HepG2 (cell line): ENCODE measurements at regions not wholly inside any gene's neighbourhood (a gene's known extent, or its start where the extent isn't known, plus 50 kb on each side); places are given as distances from the start of the nearest gene placed in this dataset.

Experiments used
- ATAC-seq: fragments of 200-7000 bp; cut with Tn5 transposase; 3 replicates; pipeline ENCODE4 v1.9.1; 2020; ENCODE audit warnings: mild to moderate bottlenecking, moderate library complexity
- BruUV-seq: library from RNA; stranded (reverse); fragments of 400-500 nt; replicated peaks from 2 replicates; lab custom pipeline; 2021; lab: Mats Ljungman, UMichigan
- CTCF ChIA-PET: fragments of 300-600 bp; formaldehyde crosslinking; extraction: SDS; loops from one replicate; lab custom pipeline; 2021; ENCODE audit warnings: low total read pairs, inconsistent platforms, low intra/inter-chr PET ratio; lab: Yijun Ruan, JAX
- POLR2A ChIA-PET: fragments of 350-600 bp; sonication (Branson Sonifier 250); formaldehyde crosslinking; loops from one replicate; lab custom pipeline; 2020; ENCODE audit warnings: antibody characterized with exemption, inconsistent platforms; lab: Yijun Ruan, JAX
- DNase-seq: peaks from one replicate; pipeline ENCODE4 v3.0.0-alpha.2; 2015; ENCODE audit warnings: low spot score
- FAIRE-seq: peaks from 3 replicates; lab custom pipeline; 2011; peaks lifted over from hg19 to GRCh38; lab: Jason Lieb, UNC
- H2AFZ ChIP-seq: one replicate; pipeline ENCODE4 v1.6.1; 2011; ENCODE audit warnings: low read length, inconsistent platforms
- H3K27ac ChIP-seq: fragments of 300-600 bp; 3 replicates; pipeline ENCODE4 v1.8.0; 2011; ENCODE audit warnings: mixed run types, mild to moderate bottlenecking, mixed read lengths, low read length, inconsistent platforms; ENCODE audit not compliant: insufficient read depth; ENCODE audit errors: extremely low read length
- H3K27me3 ChIP-seq, 2 experiments: fragments of 200-600 bp in 1 of 2; 2 replicates in 1 of 2; 3 replicates in 1 of 2; pipeline versions ENCODE4 v1.6.0 to v1.8.0; 2011; ENCODE audit warnings: low read length in 2 of 2, mild to moderate bottlenecking in 2 of 2, moderate library complexity in 2 of 2, inconsistent platforms in 1 of 2; ENCODE audit not compliant: insufficient read depth in 2 of 2, control insufficient read depth in 1 of 2
- H3K36me3 ChIP-seq, 2 experiments: fragments of 200-600 bp in 1 of 2; replicated peaks in 1 of 2; 2 replicates in 1 of 2; 3 replicates in 1 of 2; pipeline versions ENCODE4 v1.5.1 to v1.8.0; 2011; ENCODE audit warnings: low read length in 2 of 2, inconsistent platforms in 1 of 2; ENCODE audit not compliant: insufficient read depth in 2 of 2, control insufficient read depth in 1 of 2
- H3K4me1 ChIP-seq: 2 replicates; pipeline ENCODE4 v1.5.1; 2012; ENCODE audit warnings: low read length, inconsistent platforms; ENCODE audit not compliant: insufficient read depth
- H3K4me2 ChIP-seq: 2 replicates; pipeline ENCODE4 v1.6.0; 2011; ENCODE audit warnings: low read depth, low read length, inconsistent platforms
- H3K4me3 ChIP-seq, 3 experiments: fragments of 200-600 bp in 1 of 3; sonication (generic), shearing (Covaris generic) in 1 of 3; replicated peaks in 1 of 3; 2 replicates each; pipeline ENCODE4 v1.5.1; 2011 to 2016; ENCODE audit warnings: low read length in 3 of 3, inconsistent platforms in 2 of 3, low read depth in 2 of 3, mild to moderate bottlenecking in 2 of 3, control low read depth in 1 of 3, mixed read lengths in 1 of 3; ENCODE audit not compliant: insufficient read depth in 1 of 3
- H3K79me2 ChIP-seq: one replicate; pipeline ENCODE4 v1.6.1; 2011; ENCODE audit warnings: low read length, inconsistent platforms; ENCODE audit not compliant: insufficient read depth
- H3K9ac ChIP-seq: 2 replicates; pipeline ENCODE4 v1.6.0; 2011; ENCODE audit warnings: mild to moderate bottlenecking, low read depth, low read length, inconsistent platforms; ENCODE audit not compliant: insufficient read depth
- H3K9me3 ChIP-seq: 2 replicates; pipeline ENCODE4 v1.5.1; 2012; ENCODE audit warnings: mild to moderate bottlenecking, low read length
- H4K20me1 ChIP-seq: 2 replicates; pipeline ENCODE4 v1.6.0; 2011; ENCODE audit warnings: inconsistent platforms, mild to moderate bottlenecking, low read length, moderate library complexity; ENCODE audit not compliant: insufficient read depth
- ARNT ChIP-seq: fragments of 450-650 bp; IDR thresholded peaks from 2 replicates; pipeline ENCODE4 v1.6.1; 2017
- ATM ChIP-seq: fragments of 450-650 bp; IDR thresholded peaks from 2 replicates; pipeline ENCODE4 v1.7.1; 2017; ENCODE audit warnings: mild to moderate bottlenecking, borderline replicate concordance
- DBP ChIP-seq: sonication (generic); formaldehyde crosslinking; IDR thresholded peaks from 2 replicates; pipeline ENCODE4 v1.4.0; 2020; ENCODE audit warnings: missing genetic modification reagents; ENCODE audit errors: not compliant biosample characterization
- GLMP ChIP-seq: sonication (generic); formaldehyde crosslinking; IDR thresholded peaks from 2 replicates; pipeline ENCODE4 v1.9.0; 2021; ENCODE audit warnings: missing genetic modification reagents, mild to moderate bottlenecking, borderline replicate concordance
- HMG20B ChIP-seq: conservative IDR thresholded peaks from 2 replicates; pipeline ENCODE4 v1.6.1; 2016; ENCODE audit warnings: missing genetic modification reagents, missing compliant biosample characterization
- HOXA3 ChIP-seq: sonication (generic); formaldehyde crosslinking; IDR thresholded peaks from 2 replicates; pipeline ENCODE4 v1.5.0; 2020; ENCODE audit warnings: missing genetic modification reagents
- MED1 ChIP-seq: sonication (generic); formaldehyde crosslinking; IDR thresholded peaks from 2 replicates; pipeline ENCODE4 v1.4.0; 2020; ENCODE audit warnings: missing genetic modification reagents
- NR2C2 ChIP-seq: sonication (generic); formaldehyde crosslinking; IDR thresholded peaks from 2 replicates; pipeline ENCODE4 v1.4.0; 2020; ENCODE audit warnings: missing genetic modification reagents, mild to moderate bottlenecking, moderate library complexity, borderline replicate concordance
- RARA ChIP-seq: IDR thresholded peaks from 2 replicates; pipeline ENCODE4 v1.6.1; 2016; ENCODE audit warnings: missing genetic modification reagents, missing compliant biosample characterization
- SOX13 ChIP-seq, 3 experiments: fragments of 450-650 bp in 1 of 3; sonication (generic) in 1 of 3; formaldehyde crosslinking in 1 of 3; IDR thresholded peaks in 2 of 3; conservative IDR thresholded peaks in 1 of 3; 2 replicates each; pipeline versions ENCODE4 v1.5.0 to v1.6.1; 2016 to 2020; ENCODE audit warnings: antibody characterized with exemption in 1 of 3, mild to moderate bottlenecking in 1 of 3, missing compliant biosample characterization in 1 of 3, missing genetic modification reagents in 1 of 3, moderate library complexity in 1 of 3
- THYN1 ChIP-seq: sonication (generic); formaldehyde crosslinking; IDR thresholded peaks from 2 replicates; pipeline ENCODE4 v1.8.1; 2023; ENCODE audit warnings: low read depth, mild to moderate bottlenecking, moderate library complexity, missing genetic modification reagents, borderline replicate concordance
- ZHX2 ChIP-seq, 2 experiments: sonication (generic) in 1 of 2; formaldehyde crosslinking in 1 of 2; IDR thresholded peaks; 2 replicates each; pipeline versions ENCODE4 v1.6.1 to v1.9.0; 2014 to 2022; ENCODE audit warnings: antibody characterized with exemption in 1 of 2, borderline replicate concordance in 1 of 2, inconsistent platforms in 1 of 2, low read depth in 1 of 2, missing genetic modification reagents in 1 of 2
- ZNF547 ChIP-seq: sonication (generic); formaldehyde crosslinking; IDR thresholded peaks from 2 replicates; pipeline ENCODE4 v1.5.1; 2020; ENCODE audit warnings: mild to moderate bottlenecking, missing genetic modification reagents
- ZNF580 ChIP-seq: IDR thresholded peaks from 2 replicates; pipeline ENCODE4 v1.6.1; 2016; ENCODE audit warnings: low read depth, borderline replicate concordance
- ZNF615 ChIP-seq: sonication (generic); formaldehyde crosslinking; IDR thresholded peaks from 2 replicates; pipeline ENCODE4 v1.5.0; 2020; ENCODE audit warnings: mild to moderate bottlenecking, missing genetic modification reagents, borderline replicate concordance
- ZNF7 ChIP-seq: IDR thresholded peaks from 2 replicates; pipeline ENCODE4 v1.6.1; 2016; ENCODE audit warnings: missing biosample characterization, missing genetic modification reagents
- ZNF776 ChIP-seq: sonication (generic); formaldehyde crosslinking; IDR thresholded peaks from 2 replicates; pipeline ENCODE4 v1.4.0; 2020; ENCODE audit warnings: mild to moderate bottlenecking, missing genetic modification reagents
- ZNF883 ChIP-seq: sonication (generic); formaldehyde crosslinking; IDR thresholded peaks from 2 replicates; pipeline ENCODE4 v1.5.1; 2020; ENCODE audit warnings: mild to moderate bottlenecking, missing genetic modification reagents; ENCODE audit errors: not compliant biosample characterization
- WGBS: methylation state at CpG from one replicate; pipeline ENCODE4 v1.1.6; 2017; ENCODE audit warnings: low lambda C conversion rate; 5-methylcytosine and 5-hydroxymethylcytosine counted together
- in situ Hi-C: cut with HindIII; loops from 2 replicates; pipeline ENCODE4 v1.10.0; 2017; ENCODE audit warnings: low pct_unique_long_range_greater_than_20kb; ENCODE audit not compliant: extremely low pct_ligation_motif_present
- intact Hi-C: fragments of 100-400 bp; cut with micrococcal nuclease; formaldehyde crosslinking; loops from one replicate; pipeline ENCODE4 v1.10.0; 2022; ENCODE audit not compliant: unreplicated experiment

- Histone ChIP-seq H3K27ac (no peak overlapping the region), H3K79me2 (no peaks in the 10 kb centered on the region), H3K4me1 (no peaks in the 10 kb centered on the region), H3K4me2 (no peak overlapping the region), H2AFZ (no peak overlapping the region), H3K9me3 (peaks cover 35% of the 10 kb centered on the region), H3K4me3 (no peak overlapping the region), H3K27me3 (no peaks in the 10 kb centered on the region), H4K20me1 (no peaks in the 10 kb centered on the region), H3K36me3 (no peaks in the 10 kb centered on the region), H3K9ac (no peak overlapping the region)
- no peak for DNase-seq
- no TSS peak for BruUV-seq
- ChIA-PET CTCF (no interaction called here), POLR2A (no interaction called here)
- 14% methylated on average over 4 of the region's 4 CpGs for WGBS
- no peak for ATAC-seq
- in situ Hi-C loops = no loop called here
- no peak for TF ChIP-seq GLMP (CRISPR knock-in tag)
- TF ChIP-seq DBP (CRISPR knock-in tag) = no peak
- no peak for TF ChIP-seq ZNF547 (CRISPR knock-in tag)
- no peak for TF ChIP-seq THYN1 (CRISPR knock-in tag)
- TF ChIP-seq ARNT = no peak
- TF ChIP-seq ZNF883 (CRISPR knock-in tag) = no peak
- TF ChIP-seq MED1 (CRISPR knock-in tag) = no peak
- TF ChIP-seq HMG20B (CRISPR knock-in tag) = no peak
- TF ChIP-seq ZNF776 (CRISPR knock-in tag) = no peak
- TF ChIP-seq SOX13 (IDR thresholded peaks at IDR 0.05) = no peak
- TF ChIP-seq SOX13 (CRISPR knock-in tag; conservative IDR thresholded peaks at IDR 0.05 in 1 of 2, IDR thresholded peaks at IDR 0.05 in 1 of 2) = no peak
- no peak for TF ChIP-seq ZHX2 (IDR thresholded peaks at IDR 0.05; ENCODE audit: low read depth)
- TF ChIP-seq ZHX2 (CRISPR knock-in tag; IDR thresholded peaks at IDR 0.05; ENCODE audit: borderline replicate concordance) = no peak
- TF ChIP-seq RARA (CRISPR knock-in tag) = no peak
- no peak for TF ChIP-seq ZNF580
- no peak for TF ChIP-seq ZNF7 (CRISPR knock-in tag)
- TF ChIP-seq HOXA3 (CRISPR knock-in tag) = no peak
- TF ChIP-seq ATM = no peak
- no peak for TF ChIP-seq NR2C2 (CRISPR knock-in tag)
- no peak for TF ChIP-seq ZNF615
- intact Hi-C loops = no loop called here
- FAIRE-seq = no peak
Measured at GRCh38 chr7:41492603-41493002, 210.3 kb downstream of the INHBA start.
